ENCODE measurements at regions not wholly inside any gene's neighbourhood (a gene's known extent, or its start where the extent isn't known, plus 50 kb on each side); places are given as distances from the start of the nearest gene placed in this dataset.

GRCh38 chr11:71201936-71202597, 50.3 kb downstream of the SHANK2 start:
- no peak overlapping the region for H3K4me3 ChIP-seq
- in situ Hi-C loops (cut with MboI; ENCODE audit: low pct_unique_long_range_greater_than_20kb in 2 of 9, low sequenced_read_pairs in 9 of 9, unreplicated experiment in 9 of 9), result no loop called here

GRCh38 chr11:71201231-71201630, 51.1 kb downstream of the SHANK2 start:
- in situ Hi-C loops (cut with MboI; ENCODE audit: low pct_unique_long_range_greater_than_20kb in 2 of 9, low sequenced_read_pairs in 9 of 9, unreplicated experiment in 9 of 9), result no loop called here
- no peak for ATAC-seq (replicated peaks in 6 of 8)
- no peaks in the 10 kb centered on the region for H3K4me1 ChIP-seq (replicated peaks in 1 of 2)
- no peak overlapping the region for H3K27ac ChIP-seq
- WGBS, 10 experiments, result 42 to 100% (median 90%) methylated on average over 1 to 10 of the region's 20 CpGs; no CpG with 5 or more reads in 4 of the 10 experiments
- no peak overlapping the region for H3K4me3 ChIP-seq

More at GRCh38 chr11:71201936-71202597, 50.3 kb downstream of the SHANK2 start:
- no peak overlapping the region for H3K27ac ChIP-seq
- 0 to 87% (median 80%) methylated on average over 1 to 3 of the region's 6 CpGs; no CpG with 5 or more reads in 5 of the 10 experiments for WGBS, 10 experiments
- ATAC-seq (replicated peaks in 6 of 8), result no peak
- no peaks in the 10 kb centered on the region for H3K4me1 ChIP-seq (replicated peaks in 1 of 2)

- 47 to 81% (median 78%) methylated on average over 3 to 4 of the region's 5 CpGs; no CpG with 5 or more reads in 7 of the 10 experiments for WGBS, 10 experiments
- Histone ChIP-seq H3K4me3 (no peak overlapping the region), H3K4me1 (replicated peaks in 1 of 2) (no peaks in the 10 kb centered on the region), H3K27ac (no peak overlapping the region)
- ATAC-seq (replicated peaks in 6 of 8), result no peak
- in situ Hi-C loops (cut with MboI; ENCODE audit: low pct_unique_long_range_greater_than_20kb in 2 of 9, low sequenced_read_pairs in 9 of 9, unreplicated experiment in 9 of 9), result no loop called here
Observed at GRCh38 chr11:71200761-71201160, 51.6 kb downstream of the SHANK2 start.

- 47 to 95% (median 75%) methylated on average over 2 to 9 of the region's 9 CpGs; no CpG with 5 or more reads in 1 of the 10 experiments for WGBS, 10 experiments
- Histone ChIP-seq H3K4me1 (replicated peaks in 1 of 2) (no peaks in the 10 kb centered on the region), H3K27ac (no peak overlapping the region), H3K4me3 (no peak overlapping the region)
- ATAC-seq (replicated peaks in 6 of 8), result no peak
- in situ Hi-C loops (cut with MboI; ENCODE audit: low pct_unique_long_range_greater_than_20kb in 2 of 9, low sequenced_read_pairs in 9 of 9, unreplicated experiment in 9 of 9), result no loop called here
Observed at GRCh38 chr11:71200172-71200716, 52.1 kb downstream of the SHANK2 start.

GRCh38 chr11:71199226-71199820, 53.1 kb downstream of the SHANK2 start:
- 10 to 84% (median 70%) methylated on average over 3 to 9 of the region's 20 CpGs; no CpG with 5 or more reads in 2 of the 10 experiments for WGBS, 10 experiments
- no peak overlapping the region for H3K27ac ChIP-seq
- ATAC-seq (replicated peaks in 6 of 8), result no peak
- H3K4me1 ChIP-seq (replicated peaks in 1 of 2), result no peaks in the 10 kb centered on the region
- H3K4me3 ChIP-seq, result no peak overlapping the region
- in situ Hi-C loops (cut with MboI; ENCODE audit: low pct_unique_long_range_greater_than_20kb in 2 of 9, low sequenced_read_pairs in 9 of 9, unreplicated experiment in 9 of 9), result no loop called here

GRCh38 chr11:71198823-71199165, 53.6 kb downstream of the SHANK2 start:
- 70 to 88% (median 87%) methylated on average over 2 to 5 of the region's 11 CpGs; no CpG with 5 or more reads in 7 of the 10 experiments for WGBS, 10 experiments
- Histone ChIP-seq H3K27ac (no peak overlapping the region), H3K4me1 (replicated peaks in 1 of 2) (no peaks in the 10 kb centered on the region), H3K4me3 (no peak overlapping the region)
- in situ Hi-C loops (cut with MboI; ENCODE audit: low pct_unique_long_range_greater_than_20kb in 2 of 9, low sequenced_read_pairs in 9 of 9, unreplicated experiment in 9 of 9), result no loop called here
- no peak for ATAC-seq (replicated peaks in 6 of 8)

GRCh38 chr11:71198141-71198822, 54.1 kb downstream of the SHANK2 start:
- H3K4me3 ChIP-seq, result no peak overlapping the region
- H3K27ac ChIP-seq, result no peak overlapping the region
- WGBS, 10 experiments, result 40 to 97% (median 71%) methylated on average over 1 to 10 of the region's 17 CpGs; no CpG with 5 or more reads in 4 of the 10 experiments
- no peak for ATAC-seq (replicated peaks in 6 of 8)
- no peaks in the 10 kb centered on the region for H3K4me1 ChIP-seq (replicated peaks in 1 of 2)
- in situ Hi-C loops (cut with MboI; ENCODE audit: low pct_unique_long_range_greater_than_20kb in 2 of 9, low sequenced_read_pairs in 9 of 9, unreplicated experiment in 9 of 9), result no loop called here

GRCh38 chr11:71197096-71197495, 55.3 kb downstream of the SHANK2 start:
- H3K4me1 ChIP-seq (replicated peaks in 1 of 2), result no peaks in the 10 kb centered on the region
- ATAC-seq (replicated peaks in 6 of 8), result no peak
- 20 to 92% (median 80%) methylated on average over 1 to 3 of the region's 5 CpGs; no CpG with 5 or more reads in 4 of the 10 experiments for WGBS, 10 experiments
- in situ Hi-C loops (cut with MboI; ENCODE audit: low pct_unique_long_range_greater_than_20kb in 2 of 9, low sequenced_read_pairs in 9 of 9, unreplicated experiment in 9 of 9), result no loop called here
- H3K4me3 ChIP-seq, result no peak overlapping the region
- no peak overlapping the region for H3K27ac ChIP-seq

- WGBS, 10 experiments, result 17 to 100% (median 85%) methylated on average over 1 to 5 of the region's 5 CpGs; no CpG with 5 or more reads in 3 of the 10 experiments
- in situ Hi-C loops (cut with MboI; ENCODE audit: low pct_unique_long_range_greater_than_20kb in 2 of 9, low sequenced_read_pairs in 9 of 9, unreplicated experiment in 9 of 9), result no loop called here
- ATAC-seq (replicated peaks in 6 of 8), result no peak
- Histone ChIP-seq H3K4me3 (no peak overlapping the region), H3K4me1 (replicated peaks in 1 of 2) (no peaks in the 10 kb centered on the region), H3K27ac (no peak overlapping the region)
Observed at GRCh38 chr11:71194710-71195109, 57.7 kb downstream of the SHANK2 start.

GRCh38 chr11:71193431-71193830, 58.9 kb downstream of the SHANK2 start:
- WGBS, 10 experiments, result 40 to 94% (median 77%) methylated on average over 2 to 4 of the region's 10 CpGs; no CpG with 5 or more reads in 5 of the 10 experiments
- no peak overlapping the region for H3K4me3 ChIP-seq
- H3K4me1 ChIP-seq (replicated peaks in 1 of 2), result no peaks in the 10 kb centered on the region
- ATAC-seq (replicated peaks in 6 of 8), result no peak
- in situ Hi-C loops (cut with MboI; ENCODE audit: low pct_unique_long_range_greater_than_20kb in 2 of 9, low sequenced_read_pairs in 9 of 9, unreplicated experiment in 9 of 9), result no loop called here
- H3K27ac ChIP-seq, result no peak overlapping the region

- Histone ChIP-seq H3K27ac (no peak overlapping the region), H3K4me1 (replicated peaks in 1 of 2) (no peaks in the 10 kb centered on the region), H3K4me3 (no peak overlapping the region)
- 22 to 100% (median 73%) methylated on average over 1 to 3 of the region's 3 CpGs; no CpG with 5 or more reads in 3 of the 10 experiments for WGBS, 10 experiments
- ATAC-seq (replicated peaks in 6 of 8), result peak in 1 of 8 experiments; percentile 37
- in situ Hi-C loops (cut with MboI; ENCODE audit: low pct_unique_long_range_greater_than_20kb in 2 of 9, low sequenced_read_pairs in 9 of 9, unreplicated experiment in 9 of 9), result no loop called here
Observed at GRCh38 chr11:71192629-71193028, 59.7 kb downstream of the SHANK2 start.

- Histone ChIP-seq H3K4me3 (no peak overlapping the region), H3K27ac (no peak overlapping the region), H3K4me1 (replicated peaks in 1 of 2) (no peaks in the 10 kb centered on the region)
- no peak for ATAC-seq (replicated peaks in 6 of 8)
- in situ Hi-C loops (cut with MboI; ENCODE audit: low pct_unique_long_range_greater_than_20kb in 2 of 9, low sequenced_read_pairs in 9 of 9, unreplicated experiment in 9 of 9), result no loop called here
- 30 to 94% (median 81%) methylated on average over 2 to 8 of the region's 8 CpGs; no CpG with 5 or more reads in 3 of the 10 experiments for WGBS, 10 experiments
Observed at GRCh38 chr11:71191201-71191600, 61.2 kb downstream of the SHANK2 start.

- WGBS, 10 experiments, result 48 to 92% (median 88%) methylated on average over 5 to 7 of the region's 14 CpGs; no CpG with 5 or more reads in 7 of the 10 experiments
- Histone ChIP-seq H3K4me3 (no peak overlapping the region), H3K4me1 (replicated peaks in 1 of 2) (no peaks in the 10 kb centered on the region), H3K27ac (no peak overlapping the region)
- in situ Hi-C loops (cut with MboI; ENCODE audit: low pct_unique_long_range_greater_than_20kb in 2 of 9, low sequenced_read_pairs in 9 of 9, unreplicated experiment in 9 of 9), result no loop called here
- no peak for ATAC-seq (replicated peaks in 6 of 8)
Observed at GRCh38 chr11:71190551-71190950, 61.8 kb downstream of the SHANK2 start.
